ENCODE measurements at regions not wholly inside any gene's neighbourhood (a gene's known extent, or its start where the extent isn't known, plus 50 kb on each side); places are given as distances from the start of the nearest gene placed in this dataset.

DNA sequence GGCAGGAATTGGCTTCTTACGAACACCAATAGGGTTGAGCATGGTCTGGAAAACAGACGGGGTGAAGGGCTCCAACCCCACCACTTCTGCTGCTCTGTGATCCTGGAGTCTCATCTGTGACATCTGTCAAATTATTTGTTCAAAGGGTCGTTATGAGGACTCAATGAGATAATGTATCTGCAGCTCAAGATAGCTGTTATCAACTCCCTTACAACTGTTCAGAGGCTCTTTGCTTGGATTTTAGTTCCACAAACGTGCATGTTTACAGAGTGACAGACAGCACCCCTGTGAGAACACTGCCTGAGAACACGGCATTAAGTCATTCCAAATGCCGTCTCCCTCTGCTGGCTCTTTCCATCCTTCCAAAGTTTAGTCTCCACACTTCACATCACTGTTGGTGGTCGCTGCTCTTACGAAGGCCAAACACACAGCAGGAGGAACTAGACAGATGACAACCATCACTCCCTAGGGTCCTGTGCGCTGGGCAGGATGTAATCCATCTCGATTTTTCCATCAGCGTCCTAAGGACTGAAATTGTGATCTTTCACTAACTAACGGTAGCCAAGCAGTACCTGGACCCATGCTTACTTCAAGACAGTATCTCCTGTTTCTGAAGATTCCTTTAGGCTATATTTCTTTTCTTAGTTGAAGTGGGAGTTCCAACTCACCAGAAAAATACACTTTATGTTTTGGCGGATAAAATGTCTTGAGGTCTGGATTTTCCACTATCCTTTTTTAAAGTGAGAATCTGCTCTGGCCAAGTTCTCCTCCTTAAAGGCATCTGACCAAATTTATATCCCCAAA, 220.3 kb downstream of the ANAPC1 start:
- H2BK12ac ChIP-seq (ENCODE audit: low read depth, low read length), result no peak overlapping the region
- FAIRE-seq, result no peak

More for the DNA sequence above, 220.3 kb downstream of the ANAPC1 start:
- CTCF ChIA-PET (ENCODE audit: partially characterized antibody), result no interaction called here
- H3K36me3 ChIP-seq (ENCODE audit: control insufficient read depth in 2 of 4, insufficient read depth in 4 of 4, low read length in 3 of 4), result no peaks in the 10 kb centered on the region
- POLR2A ChIA-PET (ENCODE audit: partially characterized antibody), result no interaction called here
- no peak overlapping the region for H3K56ac ChIP-seq (replicated peaks; ENCODE audit: insufficient read length, low read depth, low read length)
- no peaks in the 10 kb centered on the region for H3K79me2 ChIP-seq (ENCODE audit: control insufficient read depth in 1 of 2, insufficient read depth in 2 of 2, low read length in 2 of 2)
- H3K27me3 ChIP-seq (replicated peaks in 1 of 4; ENCODE audit: control insufficient read depth in 3 of 4, extremely low read depth in 1 of 4, insufficient read depth in 3 of 4, low read length in 3 of 4), result no peaks in the 10 kb centered on the region; a peak in 1 of 7 replicates
- H2AFZ ChIP-seq (ENCODE audit: low read length), result no peak overlapping the region
- H3K23ac ChIP-seq (ENCODE audit: insufficient read length), result no peak overlapping the region
- no peak overlapping the region for H3K4me2 ChIP-seq (ENCODE audit: insufficient read depth in 1 of 2, low read depth in 2 of 2, low read length in 2 of 2)
- no peaks in the 10 kb centered on the region for H3K79me1 ChIP-seq (ENCODE audit: low read depth, low read length)
- no peak overlapping the region for H2BK20ac ChIP-seq (ENCODE audit: low read length)
- H3K14ac ChIP-seq (ENCODE audit: insufficient read length), result no peak overlapping the region
- peaks cover 5% of the 10 kb centered on the region; the same call in 1 of the 2 replicates for H3K23me2 ChIP-seq (ENCODE audit: low read depth, low read length)
- H3K9ac ChIP-seq (replicated peaks in 1 of 4; ENCODE audit: extremely low read depth in 1 of 4, low read depth in 3 of 4, low read length in 3 of 4), result no peak overlapping the region
- TF ChIP-seq, protein P1, sequence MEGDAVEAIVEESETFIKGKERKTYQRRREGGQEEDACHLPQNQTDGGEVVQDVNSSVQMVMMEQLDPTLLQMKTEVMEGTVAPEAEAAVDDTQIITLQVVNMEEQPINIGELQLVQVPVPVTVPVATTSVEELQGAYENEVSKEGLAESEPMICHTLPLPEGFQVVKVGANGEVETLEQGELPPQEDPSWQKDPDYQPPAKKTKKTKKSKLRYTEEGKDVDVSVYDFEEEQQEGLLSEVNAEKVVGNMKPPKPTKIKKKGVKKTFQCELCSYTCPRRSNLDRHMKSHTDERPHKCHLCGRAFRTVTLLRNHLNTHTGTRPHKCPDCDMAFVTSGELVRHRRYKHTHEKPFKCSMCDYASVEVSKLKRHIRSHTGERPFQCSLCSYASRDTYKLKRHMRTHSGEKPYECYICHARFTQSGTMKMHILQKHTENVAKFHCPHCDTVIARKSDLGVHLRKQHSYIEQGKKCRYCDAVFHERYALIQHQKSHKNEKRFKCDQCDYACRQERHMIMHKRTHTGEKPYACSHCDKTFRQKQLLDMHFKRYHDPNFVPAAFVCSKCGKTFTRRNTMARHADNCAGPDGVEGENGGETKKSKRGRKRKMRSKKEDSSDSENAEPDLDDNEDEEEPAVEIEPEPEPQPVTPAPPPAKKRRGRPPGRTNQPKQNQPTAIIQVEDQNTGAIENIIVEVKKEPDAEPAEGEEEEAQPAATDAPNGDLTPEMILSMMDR (IDR thresholded peaks at IDR 0.05; ENCODE audit: control extremely low read depth in 1 of 3, insufficient read depth in 1 of 3, low read depth in 1 of 3, low read length in 3 of 3), result peak in 1 of 3 experiments; percentile 9; a peak in 1 of 4 replicates
- TF ChIP-seq HDAC6 (IDR thresholded peaks at IDR 0.05; ENCODE audit: low read depth, low read length) (no peak), SIX5 (IDR thresholded peaks at IDR 0.05; ENCODE audit: low read depth, low read length) (no peak), BCL11A (IDR thresholded peaks at IDR 0.05; ENCODE audit: low read depth in 2 of 2, low read length in 2 of 2) (no peak)
- H2AK5ac ChIP-seq (ENCODE audit: low read depth, low read length), result no peak overlapping the region
- H4K5ac ChIP-seq (ENCODE audit: insufficient read length, low read depth, low read length), result no peak overlapping the region
- peaks cover 0 to 11% (median 5%) of the 10 kb centered on the region in 4 experiments; a peak in 4 of 7 replicates for H3K4me1 ChIP-seq (replicated peaks in 1 of 4; ENCODE audit: control insufficient read depth in 3 of 4, insufficient read depth in 4 of 4, low read length in 3 of 4)
- H2BK5ac ChIP-seq (ENCODE audit: low read depth, low read length), result no peak overlapping the region
- no peak overlapping the region for H3K18ac ChIP-seq (ENCODE audit: extremely low read depth, low read length)
- H2BK15ac ChIP-seq (ENCODE audit: low read length), result no peak overlapping the region
- DNase-seq (ENCODE audit: low read depth in 1 of 2, low spot score in 2 of 2), result peak in 1 of 2 experiments; percentile 29
- H3K27ac ChIP-seq (ENCODE audit: low read depth, low read length), result no peak overlapping the region
- no peak overlapping the region; the same call in 1 of the 2 replicates for H4K8ac ChIP-seq (ENCODE audit: extremely low read depth, insufficient read depth, low read length)
- no peak overlapping the region for H3K4ac ChIP-seq (replicated peaks; ENCODE audit: insufficient read length, low read depth, low read length)
- WGBS, 2 experiments (ENCODE audit: extremely low coverage in 1 of 2, insufficient coverage in 1 of 2, insufficient read length in 1 of 2, insufficient replicate concordance in 2 of 2, low coverage in 1 of 2, low lambda C conversion rate in 2 of 2, missing lambda C conversion rate in 1 of 2), result 87% methylated on average over 13 of the region's 13 CpGs; no CpG with 5 or more reads in 1 of the 2 experiments
- H3K4me3 ChIP-seq (ENCODE audit: extremely low read depth in 1 of 4, insufficient read depth in 2 of 4, low read depth in 3 of 4, low read length in 4 of 4), result no peak overlapping the region
- no peak overlapping the region for H2BK120ac ChIP-seq (replicated peaks; ENCODE audit: low read depth, low read length)
- no peaks in the 10 kb centered on the region for H4K20me1 ChIP-seq (replicated peaks in 1 of 2; ENCODE audit: control insufficient read depth in 1 of 2, insufficient read depth in 2 of 2, low read length in 2 of 2)
- H4K91ac ChIP-seq (replicated peaks; ENCODE audit: insufficient read length, low read length), result no peak overlapping the region
- peaks cover 6 to 9% of the 10 kb centered on the region in 2 experiments; a peak in 3 of 4 replicates for H3K9me3 ChIP-seq (ENCODE audit: insufficient read depth in 2 of 2, low read depth in 1 of 2, low read length in 1 of 2)

Measured in H1 (cell line).